GM20000 (cell line): ENCODE measurements at regions not wholly inside any gene's neighbourhood (a gene's known extent, or its start where the extent isn't known, plus 50 kb on each side); places are given as distances from the start of the nearest gene placed in this dataset.

ENCODE experiments used
- DNase-seq: peaks from one replicate; pipeline ENCODE4 v3.0.0; 2012; ENCODE audit warnings: low spot score
- CTCF ChIP-seq: IDR thresholded peaks from 2 replicates; pipeline ENCODE4 v1.5.1; 2012; ENCODE audit warnings: mild to moderate bottlenecking, control low read depth; ENCODE audit errors: extremely low read depth, missing control alignments

GRCh38 chr4:60744767-60745166 is 455.4 kb upstream of the ADGRL3 start:
- DNase-seq: no peak
- TF ChIP-seq CTCF: no peak

DNA sequence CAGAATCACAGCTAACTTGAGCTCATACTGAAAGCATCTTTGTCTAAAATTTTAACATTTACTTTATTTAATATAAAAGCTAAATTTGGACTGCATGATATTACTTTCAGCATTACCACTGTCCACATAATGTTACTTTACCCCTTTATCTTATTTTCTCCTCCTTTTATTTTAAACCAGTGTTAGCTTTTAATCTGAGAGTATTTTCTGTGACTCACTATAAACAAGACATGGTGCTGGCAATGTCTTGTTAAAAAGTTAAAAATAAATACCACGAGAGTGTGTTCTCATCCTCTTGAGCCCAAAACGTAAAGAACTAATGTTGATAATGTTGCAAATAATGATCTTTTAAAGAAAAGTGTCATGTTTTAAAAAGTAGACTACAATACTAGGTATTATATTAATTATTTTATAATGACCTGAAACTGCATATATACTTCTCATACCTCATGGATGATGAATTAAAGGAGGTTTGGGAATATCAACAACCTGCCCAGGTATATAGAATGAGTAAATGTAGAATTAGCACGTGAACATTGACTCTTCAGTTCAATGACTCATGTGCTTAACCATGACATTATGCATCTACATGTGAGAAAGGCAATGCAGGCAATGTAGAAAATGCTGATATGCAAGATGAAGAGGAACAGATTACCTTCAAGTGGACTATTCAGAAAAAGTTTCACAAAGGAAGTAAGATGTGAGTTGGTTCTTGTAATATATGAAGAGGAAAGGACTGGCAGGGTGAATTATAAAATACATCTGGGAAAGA is 454.1 kb upstream of the ADGRL3 start:
- DNase-seq: no peak
- TF ChIP-seq CTCF: no peak

DNA sequence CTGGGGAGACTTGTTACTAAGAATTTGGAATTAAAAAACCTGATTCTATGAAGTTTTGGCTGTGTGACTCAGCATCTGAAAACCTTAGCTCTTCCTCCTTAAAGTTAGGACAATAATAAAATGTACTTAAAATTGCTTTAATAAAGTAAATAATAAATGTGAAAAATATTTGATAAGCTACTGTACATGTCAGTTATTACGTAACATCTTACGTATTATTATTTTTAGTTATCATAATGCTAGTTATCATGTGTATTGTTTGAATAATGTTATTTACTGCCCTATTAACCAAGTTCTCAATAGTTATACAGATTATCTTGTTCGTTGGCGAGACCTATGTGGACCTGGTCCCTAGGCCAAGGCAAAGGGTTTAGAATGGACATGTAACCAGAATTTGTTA is 449.2 kb upstream of the ADGRL3 start:
- TF ChIP-seq CTCF: no peak

GRCh38 chr4:60757986-60758680 is 442.0 kb upstream of the ADGRL3 start:
- DNase-seq: no peak
- no peak for TF ChIP-seq CTCF

More for the DNA sequence above, 449.2 kb upstream of the ADGRL3 start:
- DNase-seq: no peak

DNA sequence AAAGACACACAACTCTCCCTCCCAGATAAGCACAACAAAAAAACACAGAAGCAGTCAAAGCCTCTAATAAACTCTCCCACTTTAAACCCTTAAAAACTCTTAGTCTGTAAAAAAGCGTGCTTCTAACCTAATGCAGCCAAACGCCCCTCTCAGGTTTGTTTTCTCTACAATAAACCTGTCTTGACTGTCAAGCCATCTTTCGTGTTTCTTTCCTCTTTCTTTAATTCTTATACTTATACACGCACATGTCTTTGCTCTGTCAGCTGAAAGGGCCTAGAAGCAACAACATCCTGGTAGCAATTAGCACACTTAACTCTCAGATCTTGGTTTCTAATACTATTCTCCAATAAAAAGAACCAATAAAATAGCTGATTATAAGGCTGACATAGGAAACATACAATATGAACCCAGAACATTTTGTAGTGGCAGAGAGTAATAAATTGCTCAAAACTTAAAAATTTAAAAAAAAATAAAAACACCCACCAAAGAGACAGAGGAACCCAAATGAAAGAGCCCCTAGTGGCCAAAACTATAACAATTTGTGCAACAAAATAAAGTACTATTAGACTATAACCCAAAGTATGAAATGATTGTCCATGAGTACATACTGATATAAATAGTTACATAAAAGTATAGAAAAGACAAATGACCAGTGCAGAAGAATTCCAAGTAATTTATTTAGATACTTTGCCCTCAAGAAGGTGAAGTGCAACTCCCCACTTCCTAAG is 440.4 kb upstream of the ADGRL3 start:
- TF ChIP-seq CTCF: no peak
- no peak for DNase-seq

DNA sequence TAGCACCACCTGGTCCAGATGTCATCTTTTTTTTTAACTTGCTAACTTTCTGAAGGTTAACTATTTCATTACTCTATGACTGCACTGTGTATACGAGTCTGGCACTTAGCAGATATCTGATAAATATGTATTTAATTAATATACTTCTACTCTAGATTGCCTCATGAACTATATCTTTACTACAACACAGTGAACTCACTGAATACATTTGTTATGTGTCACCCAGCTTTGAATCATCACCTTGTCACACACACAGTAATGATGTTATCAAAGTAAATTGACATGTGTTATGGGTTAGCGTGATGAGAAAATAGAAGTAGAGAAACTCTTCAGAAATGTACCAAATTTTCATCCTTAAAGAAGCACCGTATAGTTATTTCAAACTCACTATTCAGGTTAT is 419.3 kb upstream of the ADGRL3 start:
- DNase-seq: no peak
- TF ChIP-seq CTCF: no peak

GRCh38 chr4:60790608-60791007 is 409.5 kb upstream of the ADGRL3 start:
- TF ChIP-seq CTCF: no peak
- no peak for DNase-seq
